Mesothelial cell of epicardium (in vitro differentiated cells): ENCODE measurements at regions not wholly inside any gene's neighbourhood (a gene's known extent, or its start where the extent isn't known, plus 50 kb on each side); places are given as distances from the start of the nearest gene placed in this dataset.

Experiments used
- DNase-seq, 2 experiments: peaks; one replicate each; pipeline ENCODE4 v3.0.0; 2021; ENCODE audit warnings: low spot score in 2 of 2; ENCODE audit not compliant: unreplicated experiment in 2 of 2
- H3K27ac Mint-ChIP-seq: 2 replicates; pipeline ENCODE4 v1.8.0; 2021; ENCODE audit warnings: mixed read lengths
- H3K27me3 Mint-ChIP-seq: 2 replicates; pipeline ENCODE4 v1.8.0; 2021; ENCODE audit warnings: low read depth, mixed read lengths
- H3K36me3 Mint-ChIP-seq: 2 replicates; pipeline ENCODE4 v1.8.0; 2021; ENCODE audit warnings: mixed read lengths
- H3K4me1 Mint-ChIP-seq: 2 replicates; pipeline ENCODE4 v1.8.0; 2021; ENCODE audit warnings: mixed read lengths
- H3K4me3 Mint-ChIP-seq: 2 replicates; pipeline ENCODE4 v1.8.0; 2021; ENCODE audit warnings: mild to moderate bottlenecking, moderate library complexity, mixed read lengths
- H3K9me3 Mint-ChIP-seq: 2 replicates; pipeline ENCODE4 v1.8.0; 2021; ENCODE audit warnings: mixed read lengths
- TF ChIP-seq, protein P1 (sequence below): fragments of 200-600 bp; sonication (generic); IDR thresholded peaks from one replicate; pipeline ENCODE4 v1.5.0; 2021; ENCODE audit warnings: antibody characterized with exemption; ENCODE audit not compliant: unreplicated experiment

DNA sequence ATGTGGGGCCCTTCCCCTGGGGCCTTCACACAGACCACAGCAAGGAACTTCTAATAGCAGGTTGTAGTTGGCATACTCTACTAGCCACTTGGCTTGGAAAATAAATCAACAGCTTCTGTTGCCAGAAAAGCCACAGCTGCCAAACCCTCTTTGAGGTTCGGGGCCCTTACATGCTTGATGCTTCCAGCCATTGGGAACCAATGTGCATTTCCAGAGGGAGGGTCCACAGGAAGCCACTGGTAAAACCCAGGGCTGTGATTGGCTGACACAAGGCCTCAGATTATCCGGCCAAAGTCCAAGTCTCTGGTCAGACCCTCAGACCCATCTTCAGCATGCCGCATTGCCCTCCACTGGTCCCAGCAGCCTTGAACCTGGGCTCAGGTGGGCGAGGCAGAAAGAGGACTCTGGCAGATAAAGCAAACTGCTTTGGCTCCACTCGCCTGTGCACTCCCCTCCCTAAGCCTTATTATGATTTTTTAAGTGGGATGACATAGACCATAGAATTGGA lies 214.4 kb downstream of the BCL11B start:
- Mint-ChIP-seq H3K27me3 (no peaks in the 10 kb centered on the region), H3K27ac (no peak overlapping the region), H3K36me3 (no peaks in the 10 kb centered on the region), H3K4me3 (no peak overlapping the region), H3K9me3 (peaks cover 15% of the 10 kb centered on the region), H3K4me1 (peaks cover 1% of the 10 kb centered on the region)
- TF ChIP-seq, protein P1, sequence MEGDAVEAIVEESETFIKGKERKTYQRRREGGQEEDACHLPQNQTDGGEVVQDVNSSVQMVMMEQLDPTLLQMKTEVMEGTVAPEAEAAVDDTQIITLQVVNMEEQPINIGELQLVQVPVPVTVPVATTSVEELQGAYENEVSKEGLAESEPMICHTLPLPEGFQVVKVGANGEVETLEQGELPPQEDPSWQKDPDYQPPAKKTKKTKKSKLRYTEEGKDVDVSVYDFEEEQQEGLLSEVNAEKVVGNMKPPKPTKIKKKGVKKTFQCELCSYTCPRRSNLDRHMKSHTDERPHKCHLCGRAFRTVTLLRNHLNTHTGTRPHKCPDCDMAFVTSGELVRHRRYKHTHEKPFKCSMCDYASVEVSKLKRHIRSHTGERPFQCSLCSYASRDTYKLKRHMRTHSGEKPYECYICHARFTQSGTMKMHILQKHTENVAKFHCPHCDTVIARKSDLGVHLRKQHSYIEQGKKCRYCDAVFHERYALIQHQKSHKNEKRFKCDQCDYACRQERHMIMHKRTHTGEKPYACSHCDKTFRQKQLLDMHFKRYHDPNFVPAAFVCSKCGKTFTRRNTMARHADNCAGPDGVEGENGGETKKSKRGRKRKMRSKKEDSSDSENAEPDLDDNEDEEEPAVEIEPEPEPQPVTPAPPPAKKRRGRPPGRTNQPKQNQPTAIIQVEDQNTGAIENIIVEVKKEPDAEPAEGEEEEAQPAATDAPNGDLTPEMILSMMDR, result no peak
- DNase-seq, result no peak

DNA sequence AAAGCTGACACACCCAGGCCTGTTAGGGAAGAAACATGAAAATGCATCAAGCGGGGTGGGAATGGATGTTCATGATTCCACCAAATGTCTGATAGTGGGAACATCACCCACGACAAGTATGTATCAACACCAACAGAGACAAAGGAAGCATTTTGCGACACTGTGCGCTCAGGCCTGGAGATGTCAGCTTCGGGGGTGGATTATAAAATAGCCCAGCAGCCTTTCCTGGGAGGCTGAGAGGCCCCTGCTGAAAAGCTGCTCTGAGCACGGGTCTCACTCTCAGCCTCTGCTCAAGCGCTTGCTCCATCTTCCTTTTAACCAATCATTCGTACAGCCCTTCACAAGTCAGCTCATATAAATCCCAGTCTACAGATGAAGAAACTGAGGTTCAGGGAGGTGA lies 213.5 kb downstream of the BCL11B start:
- DNase-seq, result no peak
- TF ChIP-seq, protein P1, result no peak
- Mint-ChIP-seq H3K27ac (no peak overlapping the region), H3K9me3 (peaks cover 8% of the 10 kb centered on the region), H3K4me1 (peaks cover 6% of the 10 kb centered on the region), H3K4me3 (no peak overlapping the region), H3K36me3 (no peaks in the 10 kb centered on the region), H3K27me3 (no peaks in the 10 kb centered on the region)

DNA sequence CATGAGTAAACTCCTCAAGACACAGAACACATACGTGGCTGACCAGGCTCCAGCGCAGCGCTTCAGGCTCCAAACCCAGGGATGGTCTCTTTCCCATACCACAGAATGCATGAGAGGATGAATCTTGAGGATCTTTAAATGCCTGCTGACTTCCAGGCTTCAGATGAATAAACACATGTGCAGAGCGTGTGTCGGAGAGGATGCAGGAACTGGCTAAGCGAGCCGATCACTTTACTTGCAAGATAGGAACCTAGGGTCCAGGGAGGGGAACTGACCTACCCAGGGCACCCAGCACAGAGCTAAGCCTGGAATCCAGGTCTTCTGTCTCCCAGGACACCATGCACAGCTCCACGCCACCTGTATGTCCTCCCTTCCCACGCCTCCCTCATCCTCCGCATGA lies 209.8 kb downstream of the BCL11B start:
- H3K4me3 Mint-ChIP-seq, result no peak overlapping the region
- peaks cover 19% of the 10 kb centered on the region for H3K4me1 Mint-ChIP-seq
- H3K36me3 Mint-ChIP-seq, result no peaks in the 10 kb centered on the region
- TF ChIP-seq, protein P1, result no peak
- H3K9me3 Mint-ChIP-seq, result no peaks in the 10 kb centered on the region
- H3K27me3 Mint-ChIP-seq, result no peaks in the 10 kb centered on the region
- H3K27ac Mint-ChIP-seq, result no peak overlapping the region
- no peak for DNase-seq

DNA sequence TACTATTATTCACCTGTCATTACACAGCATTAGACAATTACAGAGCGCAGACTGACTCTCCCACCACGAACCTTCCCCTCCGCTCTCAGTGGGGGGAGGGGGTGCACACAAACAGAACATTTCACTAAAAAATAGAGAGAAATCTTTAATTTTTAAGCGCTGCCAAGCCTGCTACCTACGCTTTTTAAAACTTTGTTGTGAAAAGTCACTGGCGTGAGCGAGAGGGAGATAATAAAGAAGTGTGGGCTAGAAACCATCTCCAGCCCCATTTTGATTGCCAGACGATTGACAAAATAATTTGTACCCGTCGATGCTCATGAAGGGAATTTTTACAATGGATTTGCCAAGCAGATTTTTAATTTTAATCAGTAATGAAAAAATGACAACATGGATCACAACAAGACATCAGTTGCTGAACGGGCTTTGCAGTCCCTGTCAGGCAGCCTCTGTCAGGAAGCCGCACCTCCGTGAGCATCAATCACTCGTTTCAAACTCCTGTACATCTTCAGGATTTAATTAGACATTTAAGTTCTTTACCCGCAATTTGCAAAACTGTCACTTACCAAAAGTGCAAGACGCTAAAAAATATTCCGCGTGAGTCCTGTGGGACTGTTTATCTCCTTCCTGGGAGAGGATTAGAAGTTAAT lies 209.1 kb downstream of the BCL11B start:
- TF ChIP-seq, protein P1, result no peak
- H3K9me3 Mint-ChIP-seq, result no peaks in the 10 kb centered on the region
- DNase-seq, result no peak
- H3K4me1 Mint-ChIP-seq, result peaks cover 19% of the 10 kb centered on the region
- no peaks in the 10 kb centered on the region for H3K27me3 Mint-ChIP-seq
- peaks cover 1% of the 10 kb centered on the region for H3K36me3 Mint-ChIP-seq
- no peak overlapping the region for H3K4me3 Mint-ChIP-seq
- no peak overlapping the region for H3K27ac Mint-ChIP-seq

DNA sequence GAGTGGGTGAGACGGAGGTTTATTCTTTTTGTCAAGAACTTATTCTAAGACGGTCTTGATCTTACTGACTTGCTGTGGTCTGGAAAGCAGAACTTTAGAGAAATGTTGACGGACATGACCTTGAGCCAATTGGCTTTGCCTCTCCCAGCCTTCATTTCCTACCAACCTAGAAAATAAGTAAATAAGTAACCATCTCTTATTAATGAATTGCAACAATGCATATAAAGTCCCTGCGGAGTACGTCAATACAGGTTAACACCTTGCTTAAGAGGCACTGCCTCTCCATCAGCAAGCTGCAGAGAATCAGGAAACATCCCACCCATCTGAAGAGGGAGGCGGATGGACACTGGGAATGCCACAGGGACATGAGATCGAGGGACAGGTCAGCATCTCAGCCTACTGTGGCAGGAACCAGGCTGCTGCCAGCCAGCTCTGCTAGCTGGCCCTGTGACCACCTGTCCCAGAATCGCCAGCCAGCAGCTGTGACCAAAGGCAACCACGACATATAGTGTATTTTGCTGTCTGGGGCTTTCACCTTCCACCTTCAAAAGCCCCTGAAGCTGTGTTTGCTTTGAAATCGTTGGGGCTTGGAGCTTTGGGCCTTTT lies 208.3 kb downstream of the BCL11B start:
- no peaks in the 10 kb centered on the region for H3K9me3 Mint-ChIP-seq
- H3K27me3 Mint-ChIP-seq, result no peaks in the 10 kb centered on the region
- no peak overlapping the region for H3K4me3 Mint-ChIP-seq
- peaks cover 19% of the 10 kb centered on the region for H3K4me1 Mint-ChIP-seq
- peaks cover 2% of the 10 kb centered on the region for H3K36me3 Mint-ChIP-seq
- TF ChIP-seq, protein P1, result no peak
- H3K27ac Mint-ChIP-seq, result no peak overlapping the region
- no peak for DNase-seq
